Amniotic epithelial cell (primary cell): ENCODE measurements at regions not wholly inside any gene's neighbourhood (a gene's known extent, or its start where the extent isn't known, plus 50 kb on each side); places are given as distances from the start of the nearest gene placed in this dataset.

Source experiments
- DNase-seq: peaks from one replicate; pipeline ENCODE4 v3.0.0-alpha.2; 2010; ENCODE audit warnings: low read depth

DNA sequence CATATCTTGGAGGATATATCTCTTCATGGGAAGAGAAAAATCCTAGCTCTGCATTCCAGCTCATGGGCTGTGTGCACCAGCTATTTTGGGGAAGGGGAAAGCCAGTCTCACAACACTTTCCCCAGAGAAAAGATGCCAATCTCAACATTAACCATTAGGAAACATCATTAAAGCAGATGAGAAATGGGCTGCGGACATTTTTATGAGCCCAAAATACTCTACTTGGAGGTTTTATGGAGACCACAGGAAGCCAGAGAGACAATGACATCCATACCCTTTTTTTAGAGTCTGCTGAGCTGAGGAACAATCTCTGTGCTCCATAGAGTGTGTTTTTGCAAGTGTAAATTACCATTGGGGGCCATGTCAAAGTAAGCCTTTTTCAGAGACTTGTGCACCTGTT, 213.7 kb downstream of the TRIB2 start:
- no peak for DNase-seq

DNA sequence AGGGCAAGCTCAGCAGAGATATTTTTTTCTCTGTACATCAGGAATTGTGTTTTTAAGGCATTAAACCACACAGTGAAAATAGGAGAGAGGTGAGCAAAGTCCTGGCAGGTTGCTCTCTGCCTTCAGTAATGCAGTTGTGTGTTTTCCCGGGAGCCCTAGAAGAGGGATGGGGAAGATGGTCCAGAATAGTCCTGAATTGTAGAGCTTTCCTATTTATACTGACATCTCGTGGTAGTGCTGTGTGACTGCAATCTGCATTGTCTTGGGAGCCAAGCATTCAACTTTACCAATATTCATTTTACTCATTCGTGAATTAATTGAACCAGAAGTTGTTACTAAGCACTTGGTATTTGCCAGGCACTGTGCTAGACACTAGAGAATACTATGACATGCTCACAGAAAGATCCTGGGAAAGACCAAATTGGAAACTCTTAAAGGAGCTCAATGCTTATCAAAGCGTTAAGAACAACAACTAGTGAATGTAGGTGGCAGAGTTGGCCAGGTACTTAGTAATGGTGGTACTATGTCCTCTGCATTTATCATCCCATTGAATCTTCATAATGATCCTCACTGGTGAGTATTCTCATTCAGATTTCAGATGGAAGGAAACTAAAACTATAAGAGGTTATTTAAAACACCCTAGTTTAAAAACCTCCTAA, 214.6 kb downstream of the TRIB2 start:
- DNase-seq = peak; percentile 63

DNA sequence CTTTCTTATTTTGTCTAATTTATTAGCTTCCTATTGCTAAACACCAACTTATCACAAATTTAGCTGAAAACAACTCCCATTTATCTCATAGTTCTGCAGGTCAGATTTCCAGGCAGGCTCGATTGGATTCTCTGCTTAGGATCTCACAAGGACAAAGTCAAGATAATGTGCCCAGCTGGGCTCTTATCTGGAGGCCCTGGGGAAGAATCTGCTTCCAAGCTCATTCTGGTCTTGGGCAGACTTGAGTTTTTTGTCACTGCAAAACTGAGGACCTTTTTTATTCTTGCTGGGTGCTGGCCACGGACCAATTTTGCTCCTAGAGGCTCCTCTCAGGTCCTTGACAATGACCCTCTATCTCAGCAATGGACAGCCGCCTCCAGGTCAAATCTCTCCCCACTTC, 215.5 kb downstream of the TRIB2 start:
- peak; percentile 36 for DNase-seq

DNA sequence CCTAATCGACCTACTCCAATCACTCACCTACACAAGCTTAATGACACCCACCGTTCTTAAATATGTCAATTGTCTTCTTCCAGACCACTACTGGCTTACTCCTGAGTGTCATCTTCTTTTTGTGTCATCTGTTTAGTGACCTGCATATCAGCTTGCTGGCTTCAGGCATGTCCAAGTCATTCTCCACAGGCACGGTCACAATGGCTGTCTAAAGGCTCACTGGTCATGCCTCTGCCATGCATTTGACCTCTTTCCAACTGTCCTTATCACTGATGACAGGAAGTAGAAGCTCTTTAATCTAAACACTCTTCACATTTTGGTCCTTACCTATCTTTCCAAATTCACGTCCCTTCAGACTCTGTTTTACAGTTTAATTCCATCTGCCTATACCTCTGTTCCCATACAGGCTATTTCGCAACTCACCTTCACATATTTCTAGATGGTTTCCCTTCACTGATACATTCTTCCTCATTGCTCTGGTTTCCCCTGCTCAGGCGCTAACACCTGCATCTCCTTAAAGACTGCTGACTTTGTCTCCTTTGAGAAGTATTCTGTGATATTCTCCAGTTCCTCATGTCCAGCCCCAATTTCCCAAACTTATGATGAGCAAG, 217.5 kb downstream of the TRIB2 start:
- DNase-seq = no peak

DNA sequence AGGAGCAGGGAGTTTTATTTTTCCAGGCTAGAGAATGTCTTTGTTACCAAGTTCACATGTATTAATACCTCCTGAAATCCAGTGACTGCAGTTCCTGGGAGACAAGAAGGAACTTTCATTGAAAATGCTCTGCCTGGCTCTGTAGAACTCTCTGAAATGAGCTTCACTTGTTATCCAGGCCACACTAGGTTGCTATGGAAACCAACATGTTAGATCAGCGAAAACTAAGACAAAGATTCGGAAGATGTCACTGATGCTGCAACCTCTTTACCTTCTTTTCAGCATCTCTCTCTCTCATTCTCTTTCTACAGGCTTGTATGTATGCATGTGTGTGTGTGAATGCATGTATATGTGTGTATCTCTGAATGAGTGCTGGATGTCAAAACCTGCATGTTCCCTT, 218.5 kb downstream of the TRIB2 start:
- no peak for DNase-seq

DNA sequence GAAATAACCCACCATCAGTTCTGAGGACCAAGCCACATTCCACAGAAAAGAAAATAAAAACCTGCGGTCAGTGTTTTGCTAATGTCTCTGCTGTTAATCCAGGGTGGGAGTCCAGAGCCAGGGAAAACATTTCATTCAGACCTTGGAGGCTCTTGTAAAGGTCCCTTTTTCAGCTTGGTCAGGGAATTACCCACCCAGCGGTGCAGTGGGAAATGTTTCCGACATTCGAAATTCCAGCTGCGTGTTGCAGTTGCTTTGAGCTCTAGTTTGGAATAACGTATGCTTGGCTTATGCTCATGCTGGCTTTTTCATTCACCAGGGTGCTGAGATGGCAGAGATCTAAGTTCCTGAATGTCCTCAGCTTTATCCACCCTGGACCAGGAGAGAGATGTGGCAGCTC, 219.1 kb downstream of the TRIB2 start:
- no peak for DNase-seq

DNA sequence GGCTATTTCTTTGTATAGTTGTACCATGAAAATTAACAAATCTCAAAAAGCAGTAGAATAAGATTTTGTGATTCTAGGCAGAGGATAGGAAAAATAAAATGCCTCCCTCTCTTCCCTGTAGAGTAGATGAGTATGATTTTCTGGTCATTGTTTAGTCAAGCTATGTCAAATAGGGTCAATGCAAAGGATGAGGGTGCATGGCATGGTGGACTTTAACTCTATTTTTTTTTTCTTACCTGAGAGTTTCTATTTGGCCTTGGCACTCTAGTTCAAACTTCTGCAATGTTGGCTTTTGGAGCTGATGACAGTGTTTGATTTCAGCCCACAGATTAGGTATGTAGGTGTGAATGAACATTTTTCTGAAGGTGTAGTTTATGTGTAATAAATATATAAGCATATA, 224.5 kb downstream of the TRIB2 start:
- DNase-seq = no peak

DNA sequence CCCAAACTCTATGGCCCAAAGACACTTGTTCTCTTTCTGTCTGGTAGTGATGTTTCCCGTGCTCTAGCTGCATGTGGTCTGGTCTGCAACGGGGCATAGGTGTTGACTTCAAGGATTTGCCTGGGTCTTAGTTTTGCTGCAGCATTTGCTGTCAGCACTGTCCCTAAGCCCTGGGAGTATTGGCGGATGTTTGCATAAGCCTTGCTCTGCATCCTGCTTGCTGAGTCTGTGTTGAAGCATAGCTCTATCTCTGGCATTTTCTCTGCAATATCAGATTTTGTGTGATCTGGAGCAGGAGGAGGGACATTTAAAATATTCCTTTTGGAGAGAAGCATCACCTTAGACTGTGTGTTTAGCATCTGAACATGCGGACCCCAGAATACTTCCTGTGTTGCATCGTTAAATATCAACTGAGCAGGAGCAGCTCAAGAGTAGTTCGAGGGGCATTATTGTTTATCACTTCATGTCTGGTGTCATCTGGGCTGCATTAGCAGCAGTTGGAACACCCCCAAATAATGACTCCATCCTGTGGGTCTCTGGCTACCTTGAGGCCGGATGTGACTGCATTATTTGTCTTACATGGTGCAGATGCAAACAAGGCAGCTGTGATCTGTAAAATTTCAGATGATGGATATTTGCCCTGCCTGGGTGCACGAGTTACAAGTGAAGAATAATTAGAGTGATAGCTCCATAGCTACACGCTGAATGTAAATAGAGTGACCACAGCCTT, 231.7 kb downstream of the TRIB2 start:
- DNase-seq = no peak

DNA sequence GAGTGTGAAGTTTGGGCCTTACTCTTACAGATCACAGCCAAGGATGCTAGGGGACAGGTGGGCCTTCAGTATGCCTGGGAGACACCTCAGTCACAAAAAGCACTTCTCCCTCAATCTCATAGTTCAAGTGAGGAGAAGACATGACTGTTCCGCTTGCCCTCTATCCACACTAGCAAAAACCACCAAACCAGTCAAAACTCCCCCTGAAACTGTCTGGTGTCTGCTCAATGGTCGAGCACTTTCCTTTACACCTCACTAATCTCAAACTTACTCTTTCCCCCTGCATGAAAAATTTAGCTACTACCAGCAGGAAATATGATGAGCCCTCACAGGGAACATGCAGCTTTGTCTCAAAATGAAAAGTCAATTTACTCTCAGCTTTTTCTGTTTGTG, 232.2 kb downstream of the TRIB2 start:
- DNase-seq = no peak

DNA sequence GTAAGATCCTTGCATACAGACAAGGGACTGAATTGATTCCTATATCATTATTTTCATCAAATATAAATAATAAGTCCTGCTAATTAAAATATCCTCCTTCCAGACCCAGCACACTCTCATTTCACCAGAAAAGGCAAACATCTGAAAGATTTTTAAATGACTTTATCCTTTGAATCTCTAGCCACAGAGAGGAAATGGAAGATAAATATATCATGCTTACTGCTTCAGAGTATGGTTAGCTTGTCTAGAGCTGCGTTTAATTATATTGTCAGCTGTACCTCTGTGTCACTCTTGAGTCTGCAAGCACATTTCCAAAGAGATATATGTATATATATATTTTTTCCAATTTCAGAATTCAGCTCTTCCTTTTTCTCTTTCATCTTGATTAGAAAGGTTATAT, 232.7 kb downstream of the TRIB2 start:
- DNase-seq = no peak

DNA sequence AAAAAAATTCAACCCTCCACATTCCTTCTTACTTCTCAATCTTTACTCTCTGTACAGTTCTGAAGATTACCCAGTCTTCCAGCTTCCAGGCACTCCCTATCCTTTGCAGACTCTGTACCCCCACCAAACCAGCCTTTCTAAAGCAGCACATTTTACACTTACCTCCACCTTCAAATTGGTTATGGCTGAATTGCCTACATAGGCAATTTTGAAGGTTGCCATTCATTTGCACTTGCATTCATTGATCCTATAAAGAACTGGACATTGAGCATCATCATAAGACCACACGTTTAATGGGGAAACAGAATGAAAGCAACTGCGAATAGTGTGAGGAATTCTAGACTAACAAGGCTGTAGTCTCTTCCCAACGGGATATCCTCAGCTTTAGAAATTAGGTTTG, 233.4 kb downstream of the TRIB2 start:
- DNase-seq = no peak

DNA sequence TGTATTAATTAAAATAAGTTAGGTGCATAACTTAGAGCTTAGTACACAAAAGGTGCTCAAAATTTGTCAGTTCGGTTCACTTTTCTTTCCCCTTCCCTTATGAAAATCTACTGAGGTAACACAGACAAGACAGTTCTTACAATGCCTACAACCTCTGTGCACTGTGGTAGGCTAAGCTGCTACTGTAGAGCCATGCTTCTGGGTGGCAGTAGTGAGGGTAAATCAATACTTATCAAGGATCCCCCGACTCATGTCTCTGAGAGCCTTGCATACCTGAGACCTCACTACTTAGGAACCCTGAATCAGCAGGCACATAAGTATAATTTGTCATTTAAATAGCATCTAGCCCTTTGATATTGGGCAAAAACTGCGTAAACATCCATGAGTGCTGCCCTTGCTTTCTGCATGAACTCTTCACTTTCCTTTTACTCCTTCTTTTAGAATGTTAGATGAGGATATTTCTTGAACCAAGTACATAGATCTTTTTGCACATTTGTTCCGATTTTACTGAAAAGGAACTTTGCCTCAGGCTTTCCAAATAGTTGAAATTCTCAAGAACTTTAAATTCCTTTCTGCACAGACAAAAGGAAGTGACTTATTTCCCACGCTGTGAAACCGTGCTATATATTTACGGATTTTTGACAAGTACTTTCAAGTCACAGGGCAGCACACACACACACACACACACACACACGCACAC, 234.4 kb downstream of the TRIB2 start:
- peak; percentile 45 for DNase-seq

DNA sequence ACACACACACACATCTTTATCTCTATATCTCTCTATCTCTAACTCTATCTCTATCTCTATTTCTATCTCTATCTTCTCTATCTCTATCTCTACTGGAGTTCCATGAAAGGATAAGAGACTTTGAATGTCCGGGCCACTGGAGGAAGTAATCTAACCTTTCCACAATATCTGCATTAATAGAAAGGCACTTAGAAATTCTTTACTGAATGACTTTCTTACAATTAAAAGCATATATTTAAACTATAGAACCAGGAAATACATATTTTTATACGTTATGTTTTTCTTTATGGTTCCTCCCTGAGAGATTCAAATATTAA, 234.9 kb downstream of the TRIB2 start:
- DNase-seq = no peak

DNA sequence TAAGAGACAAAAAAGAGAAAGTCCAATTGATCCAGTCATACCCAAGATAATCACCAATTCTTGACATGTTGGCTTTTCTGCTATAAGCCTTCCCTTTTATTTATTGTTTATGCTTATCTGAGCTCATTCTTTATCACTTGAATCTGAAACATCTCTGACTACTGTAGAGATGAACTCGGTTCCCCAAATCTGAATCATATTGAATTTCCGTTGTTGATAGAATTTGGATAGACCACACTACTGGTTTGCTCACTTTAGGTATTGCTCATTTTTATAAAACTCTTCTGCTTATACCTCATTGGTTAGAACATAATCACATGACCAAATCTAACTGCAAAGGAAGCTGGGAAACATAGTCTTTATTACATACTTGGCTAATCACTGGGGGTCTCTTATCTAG, 236.9 kb downstream of the TRIB2 start:
- DNase-seq = no peak

DNA sequence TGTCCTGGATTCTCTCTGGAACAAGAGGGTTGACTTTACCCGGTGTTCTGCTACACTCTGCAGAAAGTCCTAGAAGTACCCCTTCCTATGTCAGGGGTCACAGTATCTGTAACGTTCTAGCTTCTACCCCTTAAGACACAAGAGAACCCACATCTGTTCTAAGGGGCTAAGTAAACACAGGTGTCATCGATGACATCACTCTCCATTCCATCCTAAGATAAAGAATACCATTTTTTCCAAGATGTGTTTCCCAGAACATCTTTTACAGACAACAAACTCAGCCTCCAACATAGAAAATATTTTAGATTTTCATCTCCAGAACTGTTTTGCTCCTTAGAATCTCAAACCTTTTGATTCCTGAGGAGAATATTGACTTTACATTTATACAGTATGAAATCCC, 239.1 kb downstream of the TRIB2 start:
- DNase-seq = no peak

DNA sequence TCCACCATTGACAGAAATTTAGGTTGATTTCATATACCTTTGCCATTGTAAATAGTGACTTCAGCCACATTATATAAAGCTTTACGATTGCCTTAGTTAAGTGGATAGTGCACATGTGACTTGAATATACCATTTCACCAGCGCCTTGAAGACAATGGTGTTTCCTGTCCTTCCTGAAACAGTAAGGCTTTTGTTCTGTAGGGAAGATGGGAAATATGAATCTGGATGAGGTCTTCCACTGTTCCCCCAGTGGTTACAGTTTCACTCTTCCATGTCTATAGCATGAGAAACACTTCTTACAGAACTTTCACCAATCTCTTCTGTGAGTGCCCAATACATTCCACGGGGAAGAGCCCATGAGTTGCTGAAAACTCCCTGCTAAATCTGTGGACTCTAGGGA, 240.5 kb downstream of the TRIB2 start:
- DNase-seq = no peak

DNA sequence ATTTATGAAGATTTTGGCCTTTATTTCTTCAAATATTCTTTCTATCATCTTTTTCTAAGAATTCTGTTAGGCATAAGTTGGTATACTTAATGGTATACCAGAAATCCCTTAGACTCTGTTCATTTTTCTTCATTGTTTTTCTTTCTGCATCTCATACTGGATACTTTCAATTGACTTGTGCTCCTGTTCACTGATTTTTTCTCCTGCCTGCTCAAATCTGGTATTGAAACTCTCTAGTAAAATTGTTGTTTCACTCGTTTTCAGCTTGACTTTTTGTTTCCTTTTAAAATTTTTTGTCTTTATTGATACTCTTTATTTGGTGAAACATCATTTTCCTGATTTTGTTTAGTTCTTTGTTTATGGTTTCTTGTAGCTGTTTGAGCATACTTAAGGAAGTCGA, 243.2 kb downstream of the TRIB2 start:
- no peak for DNase-seq

DNA sequence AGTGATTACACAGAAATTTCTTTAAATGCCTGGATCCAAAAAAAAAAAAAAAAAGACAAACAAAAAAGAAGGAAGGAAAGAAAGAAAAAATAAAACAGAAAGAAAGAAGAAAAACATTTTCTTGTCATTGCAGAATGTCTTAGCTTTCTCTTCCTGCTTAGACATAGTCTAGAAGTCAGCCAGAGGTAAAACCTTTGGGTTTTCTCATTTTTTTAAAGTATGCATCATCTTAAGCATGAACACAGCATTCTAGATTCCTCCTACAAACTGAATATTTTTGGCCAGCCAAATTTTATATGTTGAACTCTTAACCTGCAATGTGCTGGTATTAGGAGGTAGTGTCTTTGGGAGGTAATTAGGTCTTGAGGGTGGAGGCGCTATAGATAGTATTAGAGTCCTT, 243.9 kb downstream of the TRIB2 start:
- DNase-seq = no peak

DNA sequence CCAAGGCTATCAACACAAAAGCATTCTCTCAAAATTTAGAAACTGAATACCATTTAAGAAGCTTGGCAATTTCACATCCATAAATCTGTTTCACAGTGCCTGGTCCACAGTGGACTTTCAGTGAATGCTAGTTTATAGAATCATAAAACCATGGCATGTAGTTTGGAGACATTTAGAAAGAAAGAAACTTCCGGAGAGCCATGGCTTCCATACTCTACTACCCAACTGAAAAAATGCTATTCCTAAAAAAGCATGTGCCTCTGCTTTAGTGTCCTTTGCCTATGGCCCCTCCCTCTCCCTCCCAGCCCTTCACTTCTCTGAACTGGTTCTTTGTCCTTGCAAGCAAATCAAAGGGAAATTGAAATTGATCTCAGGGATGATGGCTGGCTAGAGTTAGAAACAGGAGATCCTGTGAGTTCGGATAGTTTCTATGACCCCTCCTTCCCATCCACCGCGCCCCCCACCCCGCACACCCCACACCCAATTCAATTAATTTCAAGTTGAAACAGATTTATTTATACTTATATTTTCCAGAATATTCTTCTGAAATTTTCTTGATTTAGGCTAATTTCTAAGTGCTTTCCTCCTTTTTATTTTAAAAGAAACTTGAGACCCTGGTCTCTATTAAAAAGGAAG, 248.3 kb downstream of the TRIB2 start:
- no peak for DNase-seq

DNA sequence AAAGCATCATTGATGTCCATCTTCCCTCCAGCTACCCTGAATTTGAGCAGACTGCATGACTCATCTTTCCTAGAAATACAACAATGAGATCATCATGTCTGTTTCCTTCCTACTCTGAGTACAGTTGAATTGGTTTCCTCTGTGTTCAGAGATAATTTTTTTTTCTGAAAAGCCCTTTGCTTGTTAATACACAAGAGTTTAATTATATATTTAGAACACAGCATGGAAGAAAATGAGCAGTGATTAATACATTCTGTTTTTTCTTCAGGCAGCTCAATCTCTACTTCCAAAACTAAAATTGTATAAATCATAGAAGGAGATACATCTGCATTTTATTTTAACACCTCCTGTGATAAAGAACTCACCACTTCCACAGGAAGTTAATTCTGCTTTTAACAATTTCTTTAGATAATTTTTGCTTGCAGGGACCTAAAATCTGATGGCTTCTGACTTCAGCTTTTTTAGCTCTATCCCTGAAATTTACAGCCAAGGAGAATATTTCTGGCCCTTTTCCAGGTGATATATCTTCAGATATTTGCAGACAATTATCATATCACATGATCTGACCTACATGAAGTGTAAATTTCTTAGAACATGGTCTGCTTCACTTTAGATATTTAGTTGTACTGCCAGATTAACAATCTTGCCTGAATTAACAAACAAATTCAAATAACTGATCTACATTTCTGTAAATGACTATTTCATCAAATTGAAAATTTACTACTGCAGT, 249.0 kb downstream of the TRIB2 start:
- peak; percentile 70 for DNase-seq

DNA sequence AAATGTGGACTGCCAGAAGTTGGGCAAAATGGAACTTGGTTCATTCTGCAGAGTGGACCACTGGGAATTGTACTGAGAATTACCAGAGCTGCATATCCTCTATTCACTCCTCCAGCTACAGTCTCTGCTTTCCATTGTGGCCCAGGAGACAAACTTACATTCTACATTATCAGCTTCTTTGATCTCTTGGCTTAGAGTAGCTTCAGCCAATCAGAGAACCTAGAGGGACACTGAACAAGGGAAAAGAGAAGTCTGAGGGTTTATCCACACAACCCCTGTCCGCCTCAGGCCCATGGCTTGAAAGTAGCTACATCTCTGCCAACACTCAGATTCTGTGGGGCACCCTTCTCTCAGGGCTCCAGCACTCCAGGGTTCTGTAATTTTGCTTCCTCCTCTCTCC, 251.1 kb downstream of the TRIB2 start:
- no peak for DNase-seq

DNA sequence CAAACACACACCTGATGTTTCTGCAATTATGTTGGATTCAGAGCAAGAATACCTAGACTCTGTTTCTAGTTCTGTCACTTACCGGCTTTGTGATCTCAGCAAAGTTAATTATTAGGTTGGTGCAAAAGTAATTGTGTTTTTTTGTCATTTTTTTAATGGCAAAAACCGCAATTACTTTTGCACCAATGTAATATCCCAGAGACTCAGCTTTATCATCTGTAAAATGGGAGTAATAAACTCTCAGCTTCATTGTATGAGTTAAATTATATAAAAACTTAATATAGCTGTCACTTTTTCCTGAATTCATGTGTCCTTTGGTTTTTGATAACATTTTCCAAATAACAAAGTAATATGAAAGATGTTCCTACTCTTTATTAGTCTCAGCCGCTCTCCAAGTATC, 251.7 kb downstream of the TRIB2 start:
- DNase-seq = no peak
